ENCODE measurements at regions not wholly inside any gene's neighbourhood (a gene's known extent, or its start where the extent isn't known, plus 50 kb on each side); places are given as distances from the start of the nearest gene placed in this dataset.

DNA sequence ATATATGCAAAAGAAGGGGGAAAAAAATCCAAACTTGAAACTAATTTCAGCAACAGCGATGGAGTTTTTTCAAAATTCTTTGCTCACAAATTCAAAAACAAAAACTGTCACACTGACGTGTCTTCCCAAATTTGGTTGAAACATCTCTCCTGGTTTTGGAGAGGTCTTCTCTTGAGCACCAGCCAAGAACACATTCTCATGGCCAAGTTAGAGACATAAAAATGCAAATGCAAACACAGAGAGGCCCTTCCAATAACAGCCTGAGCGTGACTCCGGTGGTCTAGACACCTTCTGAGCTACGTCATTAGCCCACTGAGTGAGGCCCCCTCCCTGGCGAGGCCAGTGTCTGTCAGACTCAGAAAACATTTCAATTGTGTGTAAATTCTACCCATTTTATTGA is 436.0 kb upstream of the PROK2 start:
- CTCF ChIA-PET, result no interaction called here
- no peak overlapping the region for H3K4me3 ChIP-seq
- H3K27ac ChIP-seq, result no peak overlapping the region
- H3K4me1 ChIP-seq, result no peaks in the 10 kb centered on the region
- no peak for FAIRE-seq
- ATAC-seq, result no peak
- H3K4me2 ChIP-seq, result no peak overlapping the region
- 32% methylated on average over 6 of the region's 6 CpGs for WGBS (ENCODE audit: missing lambda C conversion rate)
- TF ChIP-seq, protein P1, sequence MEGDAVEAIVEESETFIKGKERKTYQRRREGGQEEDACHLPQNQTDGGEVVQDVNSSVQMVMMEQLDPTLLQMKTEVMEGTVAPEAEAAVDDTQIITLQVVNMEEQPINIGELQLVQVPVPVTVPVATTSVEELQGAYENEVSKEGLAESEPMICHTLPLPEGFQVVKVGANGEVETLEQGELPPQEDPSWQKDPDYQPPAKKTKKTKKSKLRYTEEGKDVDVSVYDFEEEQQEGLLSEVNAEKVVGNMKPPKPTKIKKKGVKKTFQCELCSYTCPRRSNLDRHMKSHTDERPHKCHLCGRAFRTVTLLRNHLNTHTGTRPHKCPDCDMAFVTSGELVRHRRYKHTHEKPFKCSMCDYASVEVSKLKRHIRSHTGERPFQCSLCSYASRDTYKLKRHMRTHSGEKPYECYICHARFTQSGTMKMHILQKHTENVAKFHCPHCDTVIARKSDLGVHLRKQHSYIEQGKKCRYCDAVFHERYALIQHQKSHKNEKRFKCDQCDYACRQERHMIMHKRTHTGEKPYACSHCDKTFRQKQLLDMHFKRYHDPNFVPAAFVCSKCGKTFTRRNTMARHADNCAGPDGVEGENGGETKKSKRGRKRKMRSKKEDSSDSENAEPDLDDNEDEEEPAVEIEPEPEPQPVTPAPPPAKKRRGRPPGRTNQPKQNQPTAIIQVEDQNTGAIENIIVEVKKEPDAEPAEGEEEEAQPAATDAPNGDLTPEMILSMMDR (IDR thresholded peaks at IDR 0.05), result no peak
- TF ChIP-seq FOSL2 (IDR thresholded peaks at IDR 0.05) (no peak), FOSL2 (CRISPR knock-in tag; IDR thresholded peaks at IDR 0.05) (no peak), CBX8 (IDR thresholded peaks at IDR 0.05) (no peak), JUNB (IDR thresholded peaks at IDR 0.05) (no peak), HOXB13 (CRISPR knock-in tag; IDR thresholded peaks at IDR 0.05; ENCODE audit: low read depth) (no peak), ESRRA (IDR thresholded peaks at IDR 0.05; ENCODE audit: borderline replicate concordance, low read length) (no peak), BHLHE40 (IDR thresholded peaks at IDR 0.05; ENCODE audit: low read depth, low read length) (no peak), POLR2A (IDR thresholded peaks at IDR 0.05; ENCODE audit: low read length) (no peak), KDM5A (IDR thresholded peaks at IDR 0.05) (no peak)
- TF ChIP-seq, protein P2, sequence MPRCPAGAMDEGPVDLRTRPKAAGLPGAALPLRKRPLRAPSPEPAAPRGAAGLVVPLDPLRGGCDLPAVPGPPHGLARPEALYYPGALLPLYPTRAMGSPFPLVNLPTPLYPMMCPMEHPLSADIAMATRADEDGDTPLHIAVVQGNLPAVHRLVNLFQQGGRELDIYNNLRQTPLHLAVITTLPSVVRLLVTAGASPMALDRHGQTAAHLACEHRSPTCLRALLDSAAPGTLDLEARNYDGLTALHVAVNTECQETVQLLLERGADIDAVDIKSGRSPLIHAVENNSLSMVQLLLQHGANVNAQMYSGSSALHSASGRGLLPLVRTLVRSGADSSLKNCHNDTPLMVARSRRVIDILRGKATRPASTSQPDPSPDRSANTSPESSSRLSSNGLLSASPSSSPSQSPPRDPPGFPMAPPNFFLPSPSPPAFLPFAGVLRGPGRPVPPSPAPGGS (IDR thresholded peaks at IDR 0.05), result no peak
- TF ChIP-seq, protein P3, sequence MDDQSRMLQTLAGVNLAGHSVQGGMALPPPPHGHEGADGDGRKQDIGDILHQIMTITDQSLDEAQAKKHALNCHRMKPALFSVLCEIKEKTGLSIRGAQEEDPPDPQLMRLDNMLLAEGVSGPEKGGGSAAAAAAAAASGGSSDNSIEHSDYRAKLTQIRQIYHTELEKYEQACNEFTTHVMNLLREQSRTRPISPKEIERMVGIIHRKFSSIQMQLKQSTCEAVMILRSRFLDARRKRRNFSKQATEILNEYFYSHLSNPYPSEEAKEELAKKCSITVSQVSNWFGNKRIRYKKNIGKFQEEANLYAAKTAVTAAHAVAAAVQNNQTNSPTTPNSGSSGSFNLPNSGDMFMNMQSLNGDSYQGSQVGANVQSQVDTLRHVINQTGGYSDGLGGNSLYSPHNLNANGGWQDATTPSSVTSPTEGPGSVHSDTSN (IDR thresholded peaks at IDR 0.05), result no peak
- peaks cover 22% of the 10 kb centered on the region for H3K9me3 ChIP-seq
- POLR2A ChIA-PET, result no interaction called here
- DNase-seq (ENCODE audit: low read depth in 1 of 2, low spot score in 1 of 2), result no peak

DNA sequence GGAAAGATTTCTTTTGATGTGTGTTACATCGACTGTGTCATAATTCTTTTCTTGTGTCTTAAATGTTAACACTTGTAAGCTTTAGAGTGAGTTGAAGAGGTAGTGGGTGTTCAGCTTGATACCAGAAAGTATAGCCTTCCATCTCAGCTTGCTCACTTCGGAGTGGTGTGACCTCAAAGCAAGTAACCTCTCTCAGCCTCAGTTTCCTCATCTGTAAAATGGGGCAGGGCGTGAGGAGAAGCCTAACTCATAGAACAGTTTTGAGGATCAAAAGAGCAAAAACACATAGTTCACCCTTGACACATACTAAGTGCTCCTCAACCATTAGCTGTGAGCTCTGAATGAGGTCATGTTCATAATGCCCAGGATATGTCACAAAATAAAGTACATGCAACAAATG is 434.8 kb upstream of the PROK2 start:
- WGBS (ENCODE audit: missing lambda C conversion rate), result 8% methylated on average over 3 of the region's 3 CpGs
- H3K9me3 ChIP-seq, result peaks cover 11% of the 10 kb centered on the region
- no peak for FAIRE-seq
- H3K4me1 ChIP-seq, result no peaks in the 10 kb centered on the region
- H3K4me2 ChIP-seq, result no peak overlapping the region
- ChIA-PET CTCF (no interaction called here), POLR2A (no interaction called here)
- H3K4me3 ChIP-seq, result no peak overlapping the region
- ATAC-seq, result no peak
- TF ChIP-seq CEBPB (IDR thresholded peaks at IDR 0.05), result no peak
- TF ChIP-seq JUN (IDR thresholded peaks at IDR 0.05), result no peak
- TF ChIP-seq, protein P4, sequence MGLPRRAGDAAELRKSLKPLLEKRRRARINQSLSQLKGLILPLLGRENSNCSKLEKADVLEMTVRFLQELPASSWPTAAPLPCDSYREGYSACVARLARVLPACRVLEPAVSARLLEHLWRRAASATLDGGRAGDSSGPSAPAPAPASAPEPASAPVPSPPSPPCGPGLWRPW (IDR thresholded peaks at IDR 0.05), result no peak
- TF ChIP-seq, protein P1 (IDR thresholded peaks at IDR 0.05), result no peak
- no peak for TF ChIP-seq BHLHE40 (IDR thresholded peaks at IDR 0.05; ENCODE audit: low read depth, low read length)
- TF ChIP-seq SREBF2 (IDR thresholded peaks at IDR 0.05), result no peak
- no peak for TF ChIP-seq NPAS2 (CRISPR knock-in tag; IDR thresholded peaks at IDR 0.05; ENCODE audit: borderline replicate concordance)
- no peak for TF ChIP-seq HOXB13 (CRISPR knock-in tag; IDR thresholded peaks at IDR 0.05; ENCODE audit: low read depth)
- no peak for TF ChIP-seq TFCP2L1 (CRISPR knock-in tag; IDR thresholded peaks at IDR 0.05)
- no peak for TF ChIP-seq HOXA7 (CRISPR knock-in tag; IDR thresholded peaks at IDR 0.05)
- no peak for TF ChIP-seq CBX8 (IDR thresholded peaks at IDR 0.05)
- no peak overlapping the region for H3K27ac ChIP-seq
- no peak for DNase-seq (ENCODE audit: low read depth in 1 of 2, low spot score in 1 of 2)

DNA sequence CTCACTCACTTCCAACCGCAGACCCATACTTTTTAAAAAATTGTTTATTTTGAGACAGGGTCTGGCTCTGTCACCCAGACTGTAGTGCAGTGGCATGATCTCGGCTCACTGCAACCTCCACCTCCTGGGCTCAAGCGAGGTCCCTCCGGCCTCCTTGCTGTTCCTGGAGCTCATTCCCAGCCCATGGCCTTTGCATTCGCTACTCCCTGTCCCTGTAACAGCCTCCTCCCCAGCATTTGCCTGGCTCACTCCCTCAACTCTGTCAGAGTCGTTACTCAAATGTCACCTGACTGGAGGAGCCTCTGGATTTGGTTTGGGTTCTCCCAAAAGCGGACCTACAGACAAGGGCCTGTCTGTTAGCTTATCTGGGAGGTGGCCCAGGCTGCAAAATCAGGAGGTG is 432.6 kb upstream of the PROK2 start:
- CTCF ChIA-PET, result no interaction called here
- FAIRE-seq (no peak), DNase-seq (ENCODE audit: low read depth in 1 of 2, low spot score in 1 of 2) (no peak), ATAC-seq (no peak)
- H3K9me3 ChIP-seq, result no peaks in the 10 kb centered on the region
- no peaks in the 10 kb centered on the region for H3K4me1 ChIP-seq
- no peak overlapping the region for H3K4me3 ChIP-seq
- H3K4me2 ChIP-seq, result no peak overlapping the region
- POLR2A ChIA-PET, result no interaction called here
- no peak overlapping the region for H3K27ac ChIP-seq
- 19% methylated on average over 7 of the region's 7 CpGs for WGBS (ENCODE audit: missing lambda C conversion rate)
- no peak for TF ChIP-seq MAFK (IDR thresholded peaks at IDR 0.05; ENCODE audit: partially characterized antibody)
- no peak for TF ChIP-seq JUN (IDR thresholded peaks at IDR 0.05)
- TF ChIP-seq HDAC2 (IDR thresholded peaks at IDR 0.05), result no peak
- TF ChIP-seq, protein P2 (IDR thresholded peaks at IDR 0.05), result no peak
- TF ChIP-seq FOSB (CRISPR knock-in tag; IDR thresholded peaks at IDR 0.05), result no peak
- no peak for TF ChIP-seq ZSCAN20 (CRISPR knock-in tag; IDR thresholded peaks at IDR 0.05)
- no peak for TF ChIP-seq PHF8 (IDR thresholded peaks at IDR 0.05; ENCODE audit: borderline replicate concordance, low read depth)
- no peak for TF ChIP-seq HOXB13 (CRISPR knock-in tag; IDR thresholded peaks at IDR 0.05; ENCODE audit: low read depth)
- TF ChIP-seq ESRRA (IDR thresholded peaks at IDR 0.05; ENCODE audit: borderline replicate concordance, low read length), result no peak
- TF ChIP-seq ZNF302 (CRISPR knock-in tag; IDR thresholded peaks at IDR 0.05), result no peak
- no peak for TF ChIP-seq SMC3 (IDR thresholded peaks at IDR 0.05)
- no peak for TF ChIP-seq ZFP36 (IDR thresholded peaks at IDR 0.05; ENCODE audit: borderline replicate concordance, partially characterized antibody)
- TF ChIP-seq, protein P5, sequence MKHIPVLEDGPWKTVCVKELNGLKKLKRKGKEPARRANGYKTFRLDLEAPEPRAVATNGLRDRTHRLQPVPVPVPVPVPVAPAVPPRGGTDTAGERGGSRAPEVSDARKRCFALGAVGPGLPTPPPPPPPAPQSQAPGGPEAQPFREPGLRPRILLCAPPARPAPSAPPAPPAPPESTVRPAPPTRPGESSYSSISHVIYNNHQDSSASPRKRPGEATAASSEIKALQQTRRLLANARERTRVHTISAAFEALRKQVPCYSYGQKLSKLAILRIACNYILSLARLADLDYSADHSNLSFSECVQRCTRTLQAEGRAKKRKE (CRISPR knock-in tag; IDR thresholded peaks at IDR 0.05; ENCODE audit: low read depth), result no peak
